NCI-H1436 (cell line): ENCODE measurements at regions not wholly inside any gene's neighbourhood (a gene's known extent, or its start where the extent isn't known, plus 50 kb on each side); places are given as distances from the start of the nearest gene placed in this dataset.

Experiments used
- DNase-seq: peaks from one replicate; lab custom pipeline; 2025; lab: John Stamatoyannopoulos, UW

DNA sequence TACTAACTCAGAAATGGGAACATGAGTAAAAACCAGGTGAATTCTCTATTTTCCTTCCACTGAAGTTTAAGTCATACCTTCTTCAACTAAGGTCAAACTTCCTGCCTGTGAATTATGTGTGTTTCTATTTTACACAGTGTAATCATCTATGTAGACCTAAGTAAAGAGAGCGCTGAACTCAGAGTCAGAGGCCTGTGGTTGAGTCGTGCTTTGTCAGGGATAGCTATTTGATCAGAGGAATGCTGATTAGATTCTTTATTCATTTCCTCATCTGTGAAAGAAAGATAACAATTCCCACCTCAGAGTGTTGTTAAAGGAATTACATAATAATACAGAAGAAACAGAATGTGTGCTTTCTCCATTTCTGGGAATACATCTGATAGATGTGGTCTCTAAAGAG, 654.1 kb downstream of the STIM2 start:
- no peak for DNase-seq

DNA sequence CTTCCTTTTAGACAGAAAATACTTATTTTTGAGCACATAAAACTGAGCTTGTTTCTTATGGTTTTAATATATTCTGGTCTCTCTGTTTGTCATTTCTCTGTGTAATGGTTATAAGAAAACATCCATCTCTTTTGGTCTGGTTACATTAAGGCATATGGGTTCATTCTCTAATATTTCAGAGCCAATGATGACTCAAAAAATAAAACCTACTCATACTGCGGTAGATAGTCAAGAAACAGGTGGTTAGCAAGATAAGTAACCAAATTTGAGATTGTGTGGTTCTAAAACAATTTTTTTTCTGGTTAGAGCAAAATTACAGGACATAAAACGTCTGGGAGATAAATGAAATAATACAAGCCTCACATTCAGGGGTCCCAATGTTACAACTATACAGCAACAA, 654.5 kb downstream of the STIM2 start:
- no peak for DNase-seq

DNA sequence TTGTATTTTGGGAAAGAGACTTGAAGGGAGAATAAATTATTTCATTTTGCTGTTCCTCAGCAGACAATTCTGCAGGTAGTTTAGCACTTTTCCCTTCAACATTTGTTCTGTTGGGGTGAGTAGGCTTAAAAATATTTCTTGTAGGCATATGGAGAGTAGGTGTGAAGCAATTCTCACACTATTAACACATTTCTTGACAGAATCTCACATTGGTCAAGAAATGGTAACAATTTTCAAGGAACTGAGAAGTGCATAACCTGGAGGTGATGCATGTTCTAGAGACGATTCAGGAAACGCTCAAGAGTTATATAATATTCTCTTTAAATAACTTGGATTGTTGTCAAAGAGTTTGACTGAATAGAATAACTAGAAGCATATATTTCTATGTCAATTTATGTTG, 658.2 kb downstream of the STIM2 start:
- no peak for DNase-seq

DNA sequence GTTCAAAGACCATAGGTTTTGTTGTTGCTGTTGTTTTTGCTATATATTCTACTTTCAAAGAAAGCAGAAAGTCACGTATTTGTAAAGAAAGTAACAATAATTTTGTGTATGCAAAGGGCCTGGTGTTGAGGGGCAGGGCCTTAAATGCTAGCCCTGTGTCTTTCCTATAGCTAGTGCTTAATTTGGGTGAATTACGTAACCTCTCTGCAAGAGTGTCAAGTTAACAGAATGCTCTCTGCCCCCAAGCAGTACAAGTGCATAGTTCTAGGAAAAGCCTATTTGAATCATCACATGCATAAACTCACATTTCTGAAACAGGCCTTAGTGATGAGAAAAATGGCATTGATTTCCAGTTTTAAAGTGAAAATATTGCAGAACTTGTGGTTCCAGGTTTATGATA, 663.6 kb downstream of the STIM2 start:
- DNase-seq: no peak

DNA sequence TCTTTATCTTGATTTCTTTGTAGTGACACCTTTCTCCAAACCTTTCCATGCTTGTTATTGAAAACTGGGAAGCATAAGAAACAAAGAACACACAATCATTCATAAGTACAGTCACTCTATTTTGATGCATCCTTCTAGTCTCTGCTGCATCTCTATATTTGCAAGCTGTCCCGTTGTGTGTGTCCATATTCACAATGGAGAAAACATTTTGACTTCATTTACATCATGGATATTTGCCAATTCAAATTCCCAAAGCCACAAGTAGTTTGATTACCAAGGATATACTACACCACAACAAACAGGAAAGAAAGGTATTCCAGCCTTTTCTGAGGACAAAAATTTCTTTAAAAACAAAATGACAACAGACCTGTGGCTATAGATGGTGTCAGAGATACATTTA, 673.8 kb downstream of the STIM2 start:
- no peak for DNase-seq

DNA sequence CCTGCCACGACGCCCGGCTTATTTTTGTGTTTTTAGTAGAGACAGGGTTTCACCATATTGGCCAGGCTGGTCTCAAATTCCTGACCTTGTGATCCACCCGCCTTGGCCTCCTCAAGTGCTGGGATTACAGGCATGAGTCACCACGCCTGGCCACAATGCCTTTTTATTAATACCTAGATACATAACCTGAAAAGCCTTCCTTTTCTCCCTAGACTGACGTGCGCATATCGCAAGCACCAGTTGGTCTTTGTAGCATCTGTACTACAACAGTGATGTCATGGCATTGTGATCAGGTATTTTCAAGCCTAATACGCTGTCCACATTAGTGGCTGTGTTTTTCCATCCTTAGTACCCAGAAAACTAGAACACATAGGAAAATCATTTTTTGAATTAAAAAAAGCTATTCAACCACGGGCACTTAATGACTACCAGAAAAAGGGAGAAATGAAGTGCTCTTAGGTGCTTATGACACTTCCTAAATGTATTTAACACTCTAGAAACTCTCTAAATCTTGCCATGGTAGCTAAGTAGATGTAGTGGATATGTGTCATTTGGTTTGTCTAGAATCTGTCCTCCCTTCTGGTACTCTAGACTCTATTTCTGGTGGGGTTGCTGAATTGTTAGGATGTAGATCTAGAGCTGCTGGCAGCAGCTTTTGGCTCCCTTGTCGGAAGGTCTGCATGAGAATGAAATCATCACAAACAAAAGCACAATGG, 707.8 kb downstream of the STIM2 start:
- no peak for DNase-seq

DNA sequence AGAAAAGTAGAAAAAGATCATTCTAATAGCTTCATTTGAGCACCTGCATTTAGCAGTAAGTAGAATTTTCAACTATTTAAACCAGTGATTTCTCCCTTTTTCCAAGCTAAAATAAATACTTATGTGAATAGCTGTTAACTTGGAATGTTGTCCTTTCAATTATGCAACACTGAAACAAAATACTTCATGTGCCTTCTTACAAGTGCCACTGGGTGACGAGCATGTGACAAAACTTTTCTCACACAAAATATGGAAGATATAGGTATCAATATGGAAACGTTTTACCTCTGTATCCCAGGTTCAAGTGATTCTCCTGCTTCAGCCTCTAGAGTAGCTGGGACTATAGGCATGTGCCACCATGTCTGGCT, 708.3 kb downstream of the STIM2 start:
- DNase-seq: no peak

DNA sequence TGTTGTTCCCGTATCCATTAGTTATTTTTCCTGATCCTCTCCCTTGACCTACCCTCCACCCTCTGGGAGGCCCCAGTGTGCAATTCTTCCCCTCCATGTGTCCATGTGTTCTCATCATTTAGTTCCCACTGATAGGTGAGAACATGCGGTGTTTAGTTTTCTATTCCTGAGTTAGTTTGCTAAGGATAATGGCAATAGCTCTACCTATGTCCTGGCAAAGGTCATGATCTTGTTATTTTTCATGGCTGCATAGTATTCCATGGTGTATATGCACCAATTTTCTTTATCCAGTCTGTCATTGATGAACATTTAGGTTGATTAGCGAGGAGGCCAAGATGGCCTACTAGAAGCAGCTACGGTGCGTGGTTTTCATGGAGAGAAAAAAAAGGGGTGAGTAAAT, 714.1 kb downstream of the STIM2 start:
- no peak for DNase-seq

DNA sequence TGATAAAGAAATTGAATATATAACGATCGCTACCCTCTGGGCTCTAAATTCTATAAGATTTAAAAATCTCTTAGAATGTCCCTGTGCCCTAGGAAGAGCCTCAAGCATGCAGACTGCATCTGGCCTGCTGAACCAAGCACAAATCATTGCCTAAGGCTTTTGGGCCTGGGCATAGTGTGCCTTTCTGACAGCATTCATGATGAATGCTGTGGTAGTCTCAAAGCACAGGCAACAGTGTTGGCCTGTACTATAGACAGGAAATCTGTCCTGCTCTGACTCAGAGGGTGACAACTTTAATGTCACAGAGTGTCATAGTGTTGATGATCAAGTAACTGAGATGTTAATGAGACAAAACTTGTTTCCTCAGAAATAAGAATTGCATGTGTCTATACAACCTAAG, 717.3 kb downstream of the STIM2 start:
- DNase-seq: no peak

DNA sequence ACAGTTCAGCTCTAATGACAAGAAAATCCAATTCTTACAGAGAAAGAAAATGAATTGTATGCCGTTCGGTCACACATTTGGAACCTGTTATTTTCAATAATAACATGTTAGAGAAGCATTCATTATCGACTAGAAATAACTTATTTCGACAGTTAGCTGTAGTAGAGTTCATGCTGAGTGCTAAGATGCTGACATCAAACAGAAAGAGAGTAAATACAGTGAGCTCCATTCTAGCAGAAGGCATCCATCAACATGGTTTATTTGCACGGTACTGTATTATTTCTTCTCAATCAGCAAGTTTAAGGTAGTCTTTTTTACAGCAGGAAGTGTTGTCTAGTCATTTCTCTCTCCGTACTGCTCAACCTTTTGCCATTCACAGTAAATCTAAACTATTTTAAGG, 732.1 kb downstream of the STIM2 start:
- no peak for DNase-seq

DNA sequence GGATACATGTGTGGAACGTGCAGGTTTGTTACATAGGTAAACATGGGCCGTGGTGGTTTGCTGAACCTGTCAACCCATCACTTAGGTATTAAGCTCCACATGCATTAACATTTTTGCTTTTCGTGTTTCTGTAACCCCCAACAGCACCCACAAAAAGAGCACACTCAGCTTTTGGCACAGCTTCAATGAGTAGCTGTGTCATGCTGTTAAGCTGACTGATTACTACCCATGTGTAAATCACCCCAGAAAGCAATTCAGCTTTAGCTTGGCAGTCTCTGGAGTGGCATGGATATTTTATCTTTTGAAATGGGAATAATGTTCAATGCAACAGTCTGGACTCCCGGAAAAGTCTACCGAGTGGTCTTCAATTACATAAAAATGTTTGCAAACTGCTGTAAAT, 734.3 kb downstream of the STIM2 start:
- DNase-seq: no peak

DNA sequence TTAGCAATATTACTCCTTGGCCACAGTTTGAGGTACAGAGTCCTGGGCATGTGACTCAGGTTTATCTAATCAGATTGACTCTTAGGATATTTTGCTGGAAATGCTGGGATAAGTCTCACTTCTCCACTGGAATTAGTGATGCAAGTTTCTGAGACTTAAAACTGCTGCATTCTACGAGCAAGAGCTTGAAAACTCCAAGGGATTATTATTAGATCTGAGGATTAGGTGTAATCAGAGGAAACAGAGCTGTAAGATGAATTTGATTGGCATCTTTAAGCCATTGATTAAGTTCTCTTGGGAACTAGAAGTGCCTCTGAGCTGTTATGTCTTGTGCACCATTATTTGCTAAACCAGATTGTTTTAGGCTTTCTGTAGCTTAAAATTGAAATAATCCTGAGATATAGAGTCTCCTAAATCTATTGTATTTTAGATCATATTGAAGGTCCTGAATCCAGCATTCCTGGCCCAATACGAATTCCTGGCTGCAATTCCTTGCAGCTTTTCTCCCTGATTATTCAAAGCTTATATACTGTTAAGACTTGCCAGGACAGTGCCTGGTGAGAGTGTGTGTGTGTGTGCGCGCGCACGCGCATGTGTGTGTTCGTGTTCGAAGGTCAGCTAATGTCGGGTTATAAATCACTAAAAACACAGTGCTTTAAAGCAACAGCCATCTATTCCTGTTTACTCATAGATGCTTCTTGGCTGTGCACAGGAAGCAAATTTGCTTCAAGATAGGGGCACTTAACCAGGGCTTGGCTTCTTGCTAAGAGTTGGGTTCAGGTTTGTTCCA, 735.1 kb downstream of the STIM2 start:
- no peak for DNase-seq

DNA sequence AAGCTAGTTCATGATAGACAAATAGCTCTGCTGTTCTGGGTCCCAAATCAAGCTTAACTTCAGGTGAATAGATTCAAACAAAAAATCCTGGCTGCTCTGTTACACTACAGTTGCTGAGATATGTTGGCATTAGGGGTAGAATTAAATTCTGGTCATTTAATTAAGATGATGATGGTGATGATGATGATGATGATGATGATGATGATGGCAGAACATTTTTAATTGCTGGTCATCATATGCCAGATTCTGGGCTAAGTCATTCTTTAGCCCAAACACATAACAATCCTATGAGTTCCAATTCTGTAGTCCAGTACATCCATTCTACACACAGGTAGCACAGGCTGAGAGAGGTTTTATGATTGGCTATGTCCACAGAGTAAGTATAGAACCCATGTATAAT, 741.5 kb downstream of the STIM2 start:
- no peak for DNase-seq

DNA sequence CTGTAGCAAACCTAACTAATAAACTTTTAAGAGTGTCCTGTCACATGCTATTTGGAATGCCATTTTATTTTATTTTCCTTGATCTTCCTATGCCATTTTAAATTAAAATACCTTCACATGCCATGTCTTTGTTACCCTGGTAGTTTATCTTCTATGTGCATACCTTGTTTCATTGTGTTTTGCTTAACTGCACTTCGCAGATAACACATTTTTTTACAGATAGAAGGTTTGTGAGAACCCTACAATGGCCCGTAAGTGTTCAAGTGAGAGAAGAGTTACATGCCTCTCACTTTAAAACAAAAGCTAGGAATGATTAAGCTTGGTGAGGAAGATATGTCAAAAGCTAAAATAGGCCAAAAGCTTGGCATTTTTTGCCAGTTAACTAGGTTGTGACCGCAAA, 744.1 kb downstream of the STIM2 start:
- no peak for DNase-seq

DNA sequence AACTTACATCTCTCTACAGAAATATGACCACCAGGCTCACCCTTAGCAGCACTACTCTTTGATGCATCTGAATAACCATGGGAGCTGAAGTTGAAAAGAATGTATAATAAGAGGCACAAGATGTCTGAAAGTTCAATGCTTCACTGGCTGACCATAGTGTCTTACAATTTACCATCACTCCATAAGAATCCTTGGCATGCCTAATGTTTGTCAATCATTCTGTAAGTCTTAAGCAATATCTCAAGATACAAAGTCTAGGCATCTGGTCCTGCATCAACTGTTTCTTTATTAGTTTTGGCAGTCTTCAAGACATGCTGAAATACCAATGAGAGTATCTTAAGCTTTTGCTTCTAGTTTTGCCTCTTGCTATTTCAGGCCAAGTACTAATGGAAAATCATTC, 755.5 kb downstream of the STIM2 start:
- DNase-seq: no peak

DNA sequence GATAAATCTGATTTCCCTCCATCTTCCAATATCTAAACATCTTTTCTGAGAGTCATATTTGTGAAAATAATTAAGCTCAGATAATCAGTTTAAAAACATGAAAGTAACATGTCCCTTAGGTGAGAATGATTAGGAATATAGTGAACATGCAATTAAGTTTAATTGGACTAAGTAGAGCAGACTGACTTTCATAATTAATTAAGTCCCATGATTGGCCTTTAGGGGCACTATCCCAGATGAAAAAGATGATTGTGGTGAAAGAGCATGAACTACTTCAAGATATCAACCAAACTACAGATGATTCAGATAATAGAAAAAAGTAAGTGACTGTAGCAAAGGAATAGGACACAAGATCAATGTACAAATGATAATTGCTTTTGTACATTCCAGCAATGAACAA, 758.8 kb downstream of the STIM2 start:
- no peak for DNase-seq

DNA sequence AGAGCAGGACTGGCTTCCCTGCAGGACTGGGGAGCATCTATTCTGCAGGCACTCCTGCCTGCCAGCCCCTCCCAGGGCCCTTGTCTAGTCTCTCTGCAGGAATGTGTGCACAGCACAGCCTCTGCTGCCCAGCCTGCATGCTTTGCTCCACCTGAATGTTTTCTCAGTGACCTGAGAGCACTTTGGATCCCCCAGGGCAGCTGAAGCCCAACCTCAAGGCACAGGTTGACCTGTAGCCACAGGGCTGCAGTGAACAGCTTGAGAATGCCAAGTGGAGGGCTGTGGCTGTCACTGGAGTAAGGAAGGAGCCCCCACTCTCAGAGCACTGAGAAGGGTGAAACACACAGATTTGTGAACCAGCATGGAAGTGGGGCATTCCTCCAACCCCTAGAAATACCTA, 760.2 kb downstream of the STIM2 start:
- no peak for DNase-seq

DNA sequence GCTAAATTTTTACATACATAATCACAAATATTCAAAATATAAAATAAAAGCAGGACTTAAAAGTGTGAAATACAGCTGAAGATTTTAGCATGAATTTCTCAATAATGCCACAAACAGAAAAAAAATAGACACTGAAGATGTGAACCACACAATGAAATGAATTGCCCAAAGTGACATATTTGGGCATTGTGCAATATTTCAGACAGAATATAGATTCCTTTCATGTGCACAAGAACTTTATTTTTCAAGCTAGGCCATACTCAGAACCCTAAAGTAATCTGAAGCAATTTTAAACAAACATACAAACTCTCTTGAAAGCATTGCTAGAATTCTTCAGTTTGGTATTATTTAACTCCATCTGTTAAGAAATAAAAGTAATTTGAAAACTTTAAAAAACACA, 764.1 kb downstream of the STIM2 start:
- DNase-seq: no peak

DNA sequence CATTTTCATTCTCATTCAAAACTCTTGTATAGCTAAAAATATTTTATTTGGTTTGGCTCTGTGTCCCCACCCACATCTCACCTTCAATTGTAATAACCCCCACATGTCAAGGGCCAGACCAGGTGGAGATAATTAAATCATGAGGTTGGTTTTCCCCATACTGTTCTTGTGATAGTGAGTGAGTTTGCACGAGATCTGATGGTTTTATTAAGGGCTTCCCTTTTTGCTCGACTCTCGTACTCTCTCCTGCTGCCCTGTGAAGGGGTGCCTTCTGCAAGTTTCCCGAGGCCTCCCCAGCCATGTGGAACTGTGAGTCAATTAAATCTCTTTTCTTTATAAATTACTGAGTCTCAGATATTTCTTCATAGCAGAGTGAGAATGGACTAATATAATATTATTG, 768.0 kb downstream of the STIM2 start:
- DNase-seq: no peak

DNA sequence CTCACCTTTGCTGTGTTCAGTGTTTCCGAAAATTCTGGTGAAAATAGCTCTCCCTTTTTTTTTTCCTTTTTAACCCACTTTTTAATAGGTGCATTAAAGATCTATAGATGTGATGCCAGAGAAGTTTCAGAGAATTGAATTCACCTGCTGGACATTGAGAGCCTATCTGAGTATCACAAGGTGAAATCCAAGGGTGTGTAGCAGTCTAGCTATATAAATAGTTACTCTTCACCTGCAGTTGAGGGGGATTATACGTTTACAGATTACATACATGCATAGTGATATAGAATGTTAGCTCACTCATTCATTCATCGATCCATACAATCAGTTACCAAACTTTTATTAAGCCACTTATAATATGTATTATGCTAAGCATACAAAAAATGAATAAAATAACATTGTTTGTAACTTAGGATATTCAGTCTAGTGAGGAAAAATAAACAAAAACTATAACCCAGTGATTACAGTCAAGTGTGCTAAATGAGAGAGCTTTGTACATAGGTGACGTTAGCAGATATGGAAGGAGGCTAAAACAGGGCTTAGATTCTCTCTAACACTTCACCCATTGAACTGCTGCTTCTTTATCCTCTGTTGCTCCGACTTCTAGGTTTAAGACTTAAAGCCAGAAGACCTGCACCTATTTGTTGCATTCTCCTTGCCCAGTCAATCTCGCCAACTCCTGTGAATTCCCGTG, 769.0 kb downstream of the STIM2 start:
- DNase-seq: no peak

DNA sequence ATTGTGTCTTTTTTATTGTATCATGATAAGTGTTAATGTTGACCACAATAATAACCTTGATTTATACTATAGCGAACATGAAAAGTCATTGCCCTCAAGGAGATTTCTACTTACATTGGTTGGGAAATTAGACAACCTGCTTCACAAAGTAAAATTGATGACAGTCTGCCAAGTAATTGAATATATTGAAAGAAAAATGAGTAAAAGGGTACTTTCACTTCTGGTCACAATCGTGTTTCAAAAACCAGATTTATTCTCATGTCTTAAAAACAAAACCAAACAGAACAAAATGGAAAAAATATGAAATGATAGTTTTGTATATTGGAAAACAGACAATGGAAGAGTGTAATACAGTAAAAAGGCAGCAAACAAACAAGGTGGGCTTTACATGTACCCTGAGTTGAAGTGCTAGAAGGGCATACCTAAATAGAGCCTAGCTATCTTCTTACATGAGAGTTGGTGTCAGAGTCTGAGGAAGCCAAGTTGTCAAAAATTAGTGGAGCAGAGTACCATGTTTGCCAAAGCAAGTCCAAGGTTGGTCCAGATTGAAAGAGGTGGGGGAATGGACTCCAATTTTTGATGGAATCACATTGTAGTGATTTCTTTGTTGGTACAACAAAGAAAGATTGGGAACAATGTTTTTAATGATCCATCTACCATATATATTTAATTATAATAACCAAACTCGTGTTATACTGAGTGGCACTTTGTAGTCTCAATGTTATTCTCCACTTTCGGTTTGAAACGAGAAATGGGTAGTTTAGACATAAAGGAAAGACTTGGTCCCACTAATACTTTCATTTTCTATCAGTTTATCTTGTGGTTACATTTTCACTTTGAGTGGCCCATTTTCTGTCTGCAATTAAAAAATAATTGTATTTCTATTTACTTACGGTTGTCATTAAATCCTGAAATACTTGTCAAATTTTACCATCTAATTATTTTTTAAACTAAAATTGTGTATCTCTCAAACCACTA, 775.6 kb downstream of the STIM2 start:
- no peak for DNase-seq
